A673 (cell line): ENCODE measurements at regions not wholly inside any gene's neighbourhood (a gene's known extent, or its start where the extent isn't known, plus 50 kb on each side); places are given as distances from the start of the nearest gene placed in this dataset.

ENCODE experiments used
- BruUV-seq: library from RNA; stranded (reverse); fragments of 400-500 nt; replicated peaks from 2 replicates; lab custom pipeline; 2021; lab: Mats Ljungman, UMichigan
- CTCF ChIA-PET: fragments of 300-600 bp; sonication (Branson Sonifier 250); formaldehyde crosslinking; loops from one replicate; lab custom pipeline; 2022; ENCODE audit warnings: antibody characterized with exemption; lab: Charles Lee
- POLR2A ChIA-PET: fragments of 300-600 bp; sonication (Branson Sonifier 250); formaldehyde crosslinking; loops from one replicate; lab custom pipeline; 2022; ENCODE audit warnings: antibody characterized with exemption; ENCODE audit not compliant: low non-redundant PET; lab: Charles Lee
- DNase-seq: peaks from one replicate; pipeline ENCODE4 v3.0.0-alpha.2; 2015; ENCODE audit warnings: low spot score
- H3K27ac ChIP-seq: fragments of 200-600 bp; sonication (generic); 2 replicates; pipeline ENCODE4 v1.5.1; 2016; ENCODE audit warnings: mixed run types, low read depth, mild to moderate bottlenecking, mixed read lengths, antibody characterized with exemption, low read length; ENCODE audit not compliant: poor library complexity, severe bottlenecking
- H3K27me3 ChIP-seq: fragments of 200-600 bp; sonication (generic); replicated peaks from 2 replicates; pipeline ENCODE4 v1.6.1; 2017; ENCODE audit warnings: mixed run types, low read depth, mild to moderate bottlenecking, mixed read lengths, antibody characterized with exemption, low read length; ENCODE audit not compliant: insufficient read depth, poor library complexity
- H3K36me3 ChIP-seq: fragments of 200-600 bp; sonication (generic); 2 replicates; pipeline ENCODE4 v1.6.1; 2016; ENCODE audit warnings: mixed run types, mild to moderate bottlenecking, mixed read lengths, antibody characterized with exemption, low read length; ENCODE audit not compliant: insufficient read depth, poor library complexity, severe bottlenecking
- H3K4me1 ChIP-seq: fragments of 200-600 bp; sonication (generic); 2 replicates; pipeline ENCODE4 v1.6.1; 2017; ENCODE audit warnings: mixed run types, mild to moderate bottlenecking, mixed read lengths, antibody characterized with exemption, low read length; ENCODE audit not compliant: insufficient read depth, poor library complexity, severe bottlenecking
- H3K4me3 ChIP-seq: fragments of 200-600 bp; sonication (generic); 2 replicates; pipeline ENCODE4 v1.5.1; 2016; ENCODE audit warnings: low read depth, mixed run types, mild to moderate bottlenecking, mixed read lengths, low read length; ENCODE audit not compliant: poor library complexity, severe bottlenecking
- H3K9me3 ChIP-seq: fragments of 200-600 bp; sonication (generic); 2 replicates; pipeline ENCODE4 v1.6.1; 2016; ENCODE audit warnings: mixed run types, low read depth, mild to moderate bottlenecking, mixed read lengths, antibody characterized with exemption, low read length; ENCODE audit not compliant: poor library complexity, severe bottlenecking
- CTCF ChIP-seq: fragments of 300-800, 200-600 bp; sonication (generic); conservative IDR thresholded peaks from 2 replicates; pipeline ENCODE4 v1.5.1; 2017; ENCODE audit warnings: low read depth, mild to moderate bottlenecking, antibody characterized with exemption, low read length, moderate library complexity, mixed read lengths
- EZH2 ChIP-seq: fragments of 200-600 bp; sonication (generic); IDR thresholded peaks from 2 replicates; pipeline ENCODE4 v1.6.1; 2017; ENCODE audit warnings: borderline replicate concordance, low read depth, mild to moderate bottlenecking, mixed read lengths, antibody characterized with exemption, low read length; ENCODE audit not compliant: poor library complexity, severe bottlenecking
- intact Hi-C: fragments of 100-400 bp; cut with micrococcal nuclease; formaldehyde crosslinking; loops from one replicate; pipeline ENCODE4 v1.10.0; 2022; ENCODE audit not compliant: unreplicated experiment

GRCh38 chr11:134978388-134979088 is 566.5 kb upstream of the B3GAT1 start:
- Histone ChIP-seq H3K36me3 (no peaks in the 10 kb centered on the region), H3K9me3 (no peaks in the 10 kb centered on the region), H3K4me1 (no peaks in the 10 kb centered on the region), H3K4me3 (no peak overlapping the region), H3K27ac (no peak overlapping the region), H3K27me3 (no peaks in the 10 kb centered on the region)
- TF ChIP-seq EZH2 (no peak), CTCF (no peak)
- intact Hi-C loops, result no loop called here
- no TSS peak for BruUV-seq
- no peak for DNase-seq
- ChIA-PET POLR2A (no interaction called here), CTCF (no interaction called here)

GRCh38 chr11:134976551-134976950 is 564.5 kb upstream of the B3GAT1 start:
- no peak for DNase-seq
- Histone ChIP-seq H3K36me3 (no peaks in the 10 kb centered on the region), H3K4me3 (no peak overlapping the region), H3K4me1 (no peaks in the 10 kb centered on the region), H3K27ac (no peak overlapping the region), H3K9me3 (no peaks in the 10 kb centered on the region), H3K27me3 (no peaks in the 10 kb centered on the region)
- intact Hi-C loops, result no loop called here
- CTCF ChIA-PET, result no interaction called here
- TF ChIP-seq EZH2, result no peak
- no peak for TF ChIP-seq CTCF
- POLR2A ChIA-PET, result no interaction called here
- no TSS peak for BruUV-seq

- intact Hi-C loops, result no loop called here
Measured at GRCh38 chr11:134975866-134976376, 563.9 kb upstream of the B3GAT1 start.

More at GRCh38 chr11:134975866-134976376, 563.9 kb upstream of the B3GAT1 start:
- no peak for TF ChIP-seq CTCF
- POLR2A ChIA-PET, result no interaction called here
- no peak for DNase-seq
- CTCF ChIA-PET, result no interaction called here
- Histone ChIP-seq H3K9me3 (no peaks in the 10 kb centered on the region), H3K36me3 (no peaks in the 10 kb centered on the region), H3K27ac (no peak overlapping the region), H3K27me3 (no peaks in the 10 kb centered on the region), H3K4me1 (no peaks in the 10 kb centered on the region), H3K4me3 (no peak overlapping the region)
- no TSS peak for BruUV-seq
